ENCODE measurements at regions not wholly inside any gene's neighbourhood (a gene's known extent, or its start where the extent isn't known, plus 50 kb on each side); places are given as distances from the start of the nearest gene placed in this dataset.
A peak's percentile ranks its signal among the peaks of the same experiment; 100 is the strongest.

- no peak for TF ChIP-seq REST (IDR thresholded peaks at IDR 0.05; ENCODE audit: low read depth, low read length)
Observed at GRCh38 chr4:185878633-185879032, 66.6 kb upstream of the SORBS2 start (continued).

- no peak overlapping the region for H3K9ac ChIP-seq
- H3K27ac ChIP-seq (ENCODE audit: low read depth in 2 of 2, low read length in 1 of 2) = peak overlapping the region in 1 of 2 experiments; percentile 31; a peak in 1 of 4 replicates
- no peak overlapping the region for H2AFZ ChIP-seq (ENCODE audit: low read depth)
- WGBS (ENCODE audit: low lambda C conversion rate) = 85% methylated on average over 15 of the region's 18 CpGs
- no peaks in the 10 kb centered on the region for H3K27me3 ChIP-seq (ENCODE audit: insufficient read depth)
- no peaks in the 10 kb centered on the region for H3K9me3 ChIP-seq
- H3K9me2 ChIP-seq = no peaks in the 10 kb centered on the region; the same call in 1 of the 2 replicates
- H3K36me3 ChIP-seq (replicated peaks in 1 of 2; ENCODE audit: control insufficient read depth in 1 of 2, insufficient read depth in 2 of 2, low read length in 1 of 2) = no peaks in the 10 kb centered on the region
- no peak for TF ChIP-seq YY1 (IDR thresholded peaks at IDR 0.05; ENCODE audit: low read depth)
- no peak for TF ChIP-seq RAD21 (IDR thresholded peaks at IDR 0.05; ENCODE audit: low read length)
- TF ChIP-seq MEF2A (IDR thresholded peaks at IDR 0.05; ENCODE audit: borderline replicate concordance, low read depth) = no peak
- TF ChIP-seq NFIC (IDR thresholded peaks at IDR 0.05; ENCODE audit: borderline replicate concordance) = no peak
- TF ChIP-seq EZH2phosphoT487 (IDR thresholded peaks at IDR 0.05; ENCODE audit: borderline replicate concordance, low read depth) = no peak
- no peak for TF ChIP-seq RCOR1 (IDR thresholded peaks at IDR 0.05; ENCODE audit: low read length)
- TF ChIP-seq JUND (IDR thresholded peaks at IDR 0.05) = no peak
- TF ChIP-seq CHD2 (IDR thresholded peaks at IDR 0.05; ENCODE audit: low read length, partially characterized antibody) = no peak
- TF ChIP-seq EP300 (IDR thresholded peaks at IDR 0.05; ENCODE audit: borderline replicate concordance in 1 of 2, low read depth in 1 of 2, low read length in 1 of 2) = no peak
- TF ChIP-seq TCF12 (IDR thresholded peaks at IDR 0.05) = no peak
- no peak for TF ChIP-seq MAX (IDR thresholded peaks at IDR 0.05; ENCODE audit: low read depth)
- TF ChIP-seq ELF1 (IDR thresholded peaks at IDR 0.05) = no peak
- TF ChIP-seq FOSL2 (IDR thresholded peaks at IDR 0.05; ENCODE audit: borderline replicate concordance, low read depth) = no peak
- no peak for TF ChIP-seq USF2 (IDR thresholded peaks at IDR 0.05; ENCODE audit: borderline replicate concordance, low read depth, low read length)
- no peak for TF ChIP-seq TAF1 (IDR thresholded peaks at IDR 0.05; ENCODE audit: borderline replicate concordance, low read depth, low read length)
- no peak for TF ChIP-seq TEAD4 (IDR thresholded peaks at IDR 0.05; ENCODE audit: borderline replicate concordance, insufficient read depth)
- no peak for TF ChIP-seq SMC3 (IDR thresholded peaks at IDR 0.05; ENCODE audit: low read depth, low read length)
- no peak for TF ChIP-seq FOXJ3 (CRISPR knock-in tag; IDR thresholded peaks at IDR 0.05)
- TF ChIP-seq CTCF (IDR thresholded peaks at IDR 0.05) = no peak
- no peak for TF ChIP-seq GATA2 (CRISPR knock-in tag; IDR thresholded peaks at IDR 0.05)
- H3K79me2 ChIP-seq (ENCODE audit: insufficient read depth) = no peaks in the 10 kb centered on the region
- CTCF ChIA-PET = interaction anchor here (0.6 kb wide), 1 partner anchor 546 kb away, joined by 3 read pairs; no protein-coding TSS in a partner anchor
- no peak for DNase-seq
- H3K4me2 ChIP-seq = no peak overlapping the region
- H3K4me3 ChIP-seq (ENCODE audit: low read depth in 2 of 2, low read length in 1 of 2) = no peak overlapping the region
- peaks cover 0 to 10% of the 10 kb centered on the region in 2 experiments; a peak in 2 of 4 replicates for H3K4me1 ChIP-seq (ENCODE audit: control insufficient read depth in 1 of 2, insufficient read depth in 2 of 2, low read depth in 1 of 2, low read length in 1 of 2)
- H4K20me1 ChIP-seq (ENCODE audit: insufficient read depth) = no peaks in the 10 kb centered on the region
- peaks cover 3% of the 10 kb centered on the region for H3F3A ChIP-seq (replicated peaks; ENCODE audit: insufficient read depth)
- POLR2A ChIA-PET = no interaction called here
Observed at GRCh38 chr4:185879666-185880312, 67.8 kb upstream of the SORBS2 start.
